ENCODE measurements at regions not wholly inside any gene's neighbourhood (a gene's known extent, or its start where the extent isn't known, plus 50 kb on each side); places are given as distances from the start of the nearest gene placed in this dataset.

DNA sequence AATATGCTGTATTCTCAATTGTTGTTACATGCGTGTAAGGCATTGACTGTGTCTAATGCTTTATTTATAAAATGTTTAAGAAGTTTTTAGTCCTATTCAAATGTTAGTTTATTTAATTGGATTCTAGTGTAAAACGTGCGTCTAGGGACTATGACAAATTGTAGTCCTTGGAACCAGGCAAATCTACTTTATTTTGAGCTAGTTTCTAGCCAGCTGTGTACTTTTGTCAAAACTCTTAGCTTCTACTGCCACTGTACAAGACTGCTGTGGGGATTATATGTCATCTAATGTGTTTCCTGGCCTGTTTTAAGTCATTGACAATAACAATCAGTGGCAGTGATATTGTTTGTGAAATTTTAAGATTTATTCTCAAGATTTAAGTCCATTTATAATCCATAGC lies 220.5 kb upstream of the SEMA3D start (continued):
- TF ChIP-seq, protein P1, sequence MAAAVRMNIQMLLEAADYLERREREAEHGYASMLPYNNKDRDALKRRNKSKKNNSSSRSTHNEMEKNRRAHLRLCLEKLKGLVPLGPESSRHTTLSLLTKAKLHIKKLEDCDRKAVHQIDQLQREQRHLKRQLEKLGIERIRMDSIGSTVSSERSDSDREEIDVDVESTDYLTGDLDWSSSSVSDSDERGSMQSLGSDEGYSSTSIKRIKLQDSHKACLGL (CRISPR knock-in tag; IDR thresholded peaks at IDR 0.05; ENCODE audit: borderline replicate concordance, poor library complexity, severe bottlenecking) = no peak
- no peak for TF ChIP-seq ZNF695 (CRISPR knock-in tag; IDR thresholded peaks at IDR 0.05)
- TF ChIP-seq ZZZ3 (IDR thresholded peaks at IDR 0.05) = no peak
- TF ChIP-seq, protein P2, sequence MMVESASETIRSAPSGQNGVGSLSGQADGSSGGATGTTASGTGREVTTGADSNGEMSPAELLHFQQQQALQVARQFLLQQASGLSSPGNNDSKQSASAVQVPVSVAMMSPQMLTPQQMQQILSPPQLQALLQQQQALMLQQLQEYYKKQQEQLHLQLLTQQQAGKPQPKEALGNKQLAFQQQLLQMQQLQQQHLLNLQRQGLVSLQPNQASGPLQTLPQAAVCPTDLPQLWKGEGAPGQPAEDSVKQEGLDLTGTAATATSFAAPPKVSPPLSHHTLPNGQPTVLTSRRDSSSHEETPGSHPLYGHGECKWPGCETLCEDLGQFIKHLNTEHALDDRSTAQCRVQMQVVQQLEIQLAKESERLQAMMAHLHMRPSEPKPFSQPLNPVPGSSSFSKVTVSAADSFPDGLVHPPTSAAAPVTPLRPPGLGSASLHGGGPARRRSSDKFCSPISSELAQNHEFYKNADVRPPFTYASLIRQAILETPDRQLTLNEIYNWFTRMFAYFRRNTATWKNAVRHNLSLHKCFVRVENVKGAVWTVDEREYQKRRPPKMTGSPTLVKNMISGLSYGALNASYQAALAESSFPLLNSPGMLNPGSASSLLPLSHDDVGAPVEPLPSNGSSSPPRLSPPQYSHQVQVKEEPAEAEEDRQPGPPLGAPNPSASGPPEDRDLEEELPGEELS (CRISPR knock-in tag; IDR thresholded peaks at IDR 0.05; ENCODE audit: borderline replicate concordance) = no peak
- no peak for TF ChIP-seq RBM39 (optimal IDR thresholded peaks at IDR 0.05; ENCODE audit: low read depth, low read length)
- no peak for TF ChIP-seq MXI1 (IDR thresholded peaks at IDR 0.05; ENCODE audit: low read depth, low read length)

DNA sequence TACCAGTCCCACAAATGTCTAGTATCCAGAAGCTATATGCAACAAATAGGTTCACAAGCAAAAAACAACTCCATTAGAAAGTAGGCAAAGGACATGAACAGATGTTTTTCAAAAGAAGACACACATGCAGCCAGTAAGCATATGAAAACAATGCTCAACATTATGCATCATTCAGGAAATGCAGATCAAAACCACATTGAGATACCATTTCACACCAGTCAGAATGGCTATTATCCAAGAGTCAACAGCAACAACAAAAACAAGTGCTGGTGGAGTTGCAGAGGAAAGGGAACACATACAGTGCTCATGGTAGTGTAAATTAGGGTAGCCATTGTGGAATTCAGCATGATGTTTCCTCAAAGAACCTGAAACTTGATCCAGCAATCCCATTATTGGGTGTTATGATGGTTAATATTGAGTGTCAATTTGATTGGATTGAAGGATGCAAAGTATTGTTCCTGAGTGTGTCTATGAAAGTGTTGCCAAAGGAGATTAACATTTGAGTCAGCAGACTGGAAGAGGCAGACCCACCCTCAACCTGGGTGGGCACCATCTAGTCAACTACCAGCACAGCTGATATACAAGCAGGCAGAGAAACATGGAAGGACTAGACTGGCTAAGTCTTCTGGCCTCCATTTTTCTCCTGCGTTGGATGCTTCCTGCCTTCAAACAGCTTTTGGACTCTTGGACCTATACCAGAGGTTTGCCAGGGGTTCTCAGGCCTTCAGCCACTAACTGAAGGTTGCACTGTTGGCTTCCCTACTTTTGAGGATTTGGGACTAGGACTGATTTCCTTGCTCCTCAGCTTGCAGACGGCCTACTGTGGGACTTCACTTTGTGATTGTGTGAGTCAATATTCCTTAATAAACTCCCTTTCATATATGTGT lies 218.4 kb upstream of the SEMA3D start:
- 4% methylated on average over 2 of the region's 2 CpGs for WGBS (ENCODE audit: insufficient coverage, low coverage, missing lambda C conversion rate)
- no peak for FAIRE-seq
- no peak overlapping the region for H3K27ac ChIP-seq (ENCODE audit: extremely low read depth, low read depth, low read length)
- intact Hi-C loops (cut with micrococcal nuclease) = no loop called here
- no TSS peak for BruUV-seq (replicated peaks)
- DNase-seq (ENCODE audit: extremely low read depth in 1 of 4, low spot score in 3 of 4) = no peak
- no peaks in the 10 kb centered on the region for H3K36me3 ChIP-seq (ENCODE audit: control insufficient read depth, insufficient read depth, low read length)
- no peaks in the 10 kb centered on the region for H3K9me1 ChIP-seq (ENCODE audit: control insufficient read depth, insufficient read depth, low read length)
- no peak overlapping the region for H2AFZ ChIP-seq (ENCODE audit: low read depth, low read length)
- no peaks in the 10 kb centered on the region for H4K20me1 ChIP-seq (replicated peaks; ENCODE audit: control insufficient read depth, insufficient read depth, low read length)
- no peak overlapping the region for H3K4me2 ChIP-seq (ENCODE audit: insufficient read depth, low read length)
- no peaks in the 10 kb centered on the region for H3K27me3 ChIP-seq (ENCODE audit: control insufficient read depth in 2 of 2, insufficient read depth in 2 of 2, low read length in 2 of 2)
- ChIA-PET CTCF (ENCODE audit: low intra/inter-chr PET ratio) (no interaction called here), POLR2A (no interaction called here)
- H3K4me1 ChIP-seq (replicated peaks in 1 of 2; ENCODE audit: control insufficient read depth in 2 of 2, insufficient read depth in 2 of 2, low read length in 2 of 2) = no peaks in the 10 kb centered on the region
- ATAC-seq = no peak
- no peak overlapping the region for H3K9ac ChIP-seq (ENCODE audit: insufficient read depth in 1 of 2, low read depth in 2 of 2, low read length in 2 of 2)
- in situ Hi-C loops (cut with MboI) = no loop called here
- no peaks in the 10 kb centered on the region for H3K79me2 ChIP-seq (ENCODE audit: control insufficient read depth, insufficient read depth, low read length)
- no peak overlapping the region for H3K4me3 ChIP-seq
- H3K9me3 ChIP-seq (replicated peaks; ENCODE audit: control insufficient read depth, insufficient read depth, low read depth, low read length) = no peaks in the 10 kb centered on the region; the same call in 1 of the 2 replicates
- TF ChIP-seq MTA1 (IDR thresholded peaks at IDR 0.05; ENCODE audit: borderline replicate concordance) = no peak
- no peak for TF ChIP-seq PTTG1 (tag; IDR thresholded peaks at IDR 0.05; ENCODE audit: low read depth)
- TF ChIP-seq YY1 (IDR thresholded peaks at IDR 0.05; ENCODE audit: borderline replicate concordance in 1 of 3, control insufficient read depth in 1 of 3, extremely low read depth in 1 of 3, insufficient read depth in 3 of 3, insufficient read length in 1 of 3, insufficient replicate concordance in 2 of 3, low read depth in 1 of 3, low read length in 2 of 3) = no peak
- no peak for TF ChIP-seq SMARCA4 (IDR thresholded peaks at IDR 0.05)
- no peak for TF ChIP-seq BHLHE40 (IDR thresholded peaks at IDR 0.05; ENCODE audit: low read length)
- TF ChIP-seq, protein P3, sequence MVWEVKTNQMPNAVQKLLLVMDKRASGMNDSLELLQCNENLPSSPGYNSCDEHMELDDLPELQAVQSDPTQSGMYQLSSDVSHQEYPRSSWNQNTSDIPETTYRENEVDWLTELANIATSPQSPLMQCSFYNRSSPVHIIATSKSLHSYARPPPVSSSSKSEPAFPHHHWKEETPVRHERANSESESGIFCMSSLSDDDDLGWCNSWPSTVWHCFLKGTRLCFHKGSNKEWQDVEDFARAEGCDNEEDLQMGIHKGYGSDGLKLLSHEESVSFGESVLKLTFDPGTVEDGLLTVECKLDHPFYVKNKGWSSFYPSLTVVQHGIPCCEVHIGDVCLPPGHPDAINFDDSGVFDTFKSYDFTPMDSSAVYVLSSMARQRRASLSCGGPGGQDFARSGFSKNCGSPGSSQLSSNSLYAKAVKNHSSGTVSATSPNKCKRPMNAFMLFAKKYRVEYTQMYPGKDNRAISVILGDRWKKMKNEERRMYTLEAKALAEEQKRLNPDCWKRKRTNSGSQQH (CRISPR knock-in tag; IDR thresholded peaks at IDR 0.05) = no peak
- TF ChIP-seq HCFC1 (IDR thresholded peaks at IDR 0.05; ENCODE audit: low read depth, low read length) = no peak
- TF ChIP-seq CHCHD3 (CRISPR knock-in tag; IDR thresholded peaks at IDR 0.05) = no peak
- TF ChIP-seq, protein P4, sequence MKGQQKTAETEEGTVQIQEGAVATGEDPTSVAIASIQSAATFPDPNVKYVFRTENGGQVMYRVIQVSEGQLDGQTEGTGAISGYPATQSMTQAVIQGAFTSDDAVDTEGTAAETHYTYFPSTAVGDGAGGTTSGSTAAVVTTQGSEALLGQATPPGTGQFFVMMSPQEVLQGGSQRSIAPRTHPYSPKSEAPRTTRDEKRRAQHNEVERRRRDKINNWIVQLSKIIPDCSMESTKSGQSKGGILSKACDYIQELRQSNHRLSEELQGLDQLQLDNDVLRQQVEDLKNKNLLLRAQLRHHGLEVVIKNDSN (CRISPR knock-in tag; IDR thresholded peaks at IDR 0.05) = no peak
- no peak for TF ChIP-seq PTBP1 (IDR thresholded peaks at IDR 0.05; ENCODE audit: low read depth, low read length)

Measured in K562 (cell line).